ENCODE measurements at regions not wholly inside any gene's neighbourhood (a gene's known extent, or its start where the extent isn't known, plus 50 kb on each side); places are given as distances from the start of the nearest gene placed in this dataset.

DNA sequence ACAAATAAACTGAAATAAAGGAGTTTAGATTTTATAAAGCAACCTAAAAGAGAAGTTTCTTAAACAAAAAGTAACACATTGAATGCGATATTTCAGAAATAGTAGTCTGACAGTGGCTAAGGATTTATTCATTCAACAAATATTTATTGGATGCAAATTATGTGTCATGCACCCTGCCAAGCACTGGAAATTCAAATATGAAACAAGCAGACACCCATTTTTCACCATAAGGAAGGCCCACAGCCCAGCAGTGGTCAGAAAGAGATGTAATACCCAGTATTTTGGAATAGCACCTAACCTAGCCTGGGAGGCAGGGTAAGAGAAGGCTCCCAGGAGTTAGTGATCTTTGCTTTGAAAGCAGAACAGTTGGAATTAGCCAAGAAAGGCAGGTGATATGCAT lies 855.1 kb upstream of the TENM3 start:
- Mint-ChIP-seq H3K4me1 (ENCODE audit: unreplicated experiment) (no peaks in the 10 kb centered on the region), H3K27me3 (ENCODE audit: unreplicated experiment) (no peaks in the 10 kb centered on the region), H3K36me3 (ENCODE audit: low read depth, unreplicated experiment) (no peaks in the 10 kb centered on the region), H3K4me3 (ENCODE audit: unreplicated experiment) (no peak overlapping the region), H3K27ac (ENCODE audit: unreplicated experiment) (no peak overlapping the region), H3K9me3 (ENCODE audit: unreplicated experiment) (no peaks in the 10 kb centered on the region)
- TF ChIP-seq, protein P1, sequence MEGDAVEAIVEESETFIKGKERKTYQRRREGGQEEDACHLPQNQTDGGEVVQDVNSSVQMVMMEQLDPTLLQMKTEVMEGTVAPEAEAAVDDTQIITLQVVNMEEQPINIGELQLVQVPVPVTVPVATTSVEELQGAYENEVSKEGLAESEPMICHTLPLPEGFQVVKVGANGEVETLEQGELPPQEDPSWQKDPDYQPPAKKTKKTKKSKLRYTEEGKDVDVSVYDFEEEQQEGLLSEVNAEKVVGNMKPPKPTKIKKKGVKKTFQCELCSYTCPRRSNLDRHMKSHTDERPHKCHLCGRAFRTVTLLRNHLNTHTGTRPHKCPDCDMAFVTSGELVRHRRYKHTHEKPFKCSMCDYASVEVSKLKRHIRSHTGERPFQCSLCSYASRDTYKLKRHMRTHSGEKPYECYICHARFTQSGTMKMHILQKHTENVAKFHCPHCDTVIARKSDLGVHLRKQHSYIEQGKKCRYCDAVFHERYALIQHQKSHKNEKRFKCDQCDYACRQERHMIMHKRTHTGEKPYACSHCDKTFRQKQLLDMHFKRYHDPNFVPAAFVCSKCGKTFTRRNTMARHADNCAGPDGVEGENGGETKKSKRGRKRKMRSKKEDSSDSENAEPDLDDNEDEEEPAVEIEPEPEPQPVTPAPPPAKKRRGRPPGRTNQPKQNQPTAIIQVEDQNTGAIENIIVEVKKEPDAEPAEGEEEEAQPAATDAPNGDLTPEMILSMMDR (IDR thresholded peaks at IDR 0.05; ENCODE audit: unreplicated experiment), result no peak
- no peak for DNase-seq (ENCODE audit: low spot score)

DNA sequence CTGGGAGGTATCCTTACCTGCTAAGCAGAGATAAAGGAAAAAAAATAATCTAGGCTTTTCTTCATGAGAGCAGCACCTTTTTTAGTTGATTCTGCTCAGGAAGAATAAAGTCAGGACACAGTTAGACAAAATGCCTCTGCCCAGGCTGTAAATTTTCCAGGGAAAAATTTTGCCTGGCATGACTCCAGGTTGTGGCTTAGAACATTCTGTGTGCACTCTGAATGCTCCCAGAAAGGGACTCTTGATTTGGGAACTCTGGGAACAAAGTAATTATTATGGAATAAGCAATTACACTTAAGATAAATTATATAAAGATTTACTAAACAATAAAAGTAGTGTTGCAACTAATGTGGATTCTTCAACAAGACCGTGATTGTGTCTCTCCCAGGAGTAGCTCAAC lies 826.2 kb upstream of the TENM3 start:
- Mint-ChIP-seq H3K27ac (ENCODE audit: unreplicated experiment) (no peak overlapping the region), H3K27me3 (ENCODE audit: unreplicated experiment) (peaks cover 2% of the 10 kb centered on the region), H3K9me3 (ENCODE audit: unreplicated experiment) (peaks cover 6% of the 10 kb centered on the region), H3K36me3 (ENCODE audit: low read depth, unreplicated experiment) (no peaks in the 10 kb centered on the region), H3K4me3 (ENCODE audit: unreplicated experiment) (no peak overlapping the region), H3K4me1 (ENCODE audit: unreplicated experiment) (peaks cover 16% of the 10 kb centered on the region)
- DNase-seq (ENCODE audit: low spot score), result no peak
- TF ChIP-seq, protein P1 (IDR thresholded peaks at IDR 0.05; ENCODE audit: unreplicated experiment), result no peak

DNA sequence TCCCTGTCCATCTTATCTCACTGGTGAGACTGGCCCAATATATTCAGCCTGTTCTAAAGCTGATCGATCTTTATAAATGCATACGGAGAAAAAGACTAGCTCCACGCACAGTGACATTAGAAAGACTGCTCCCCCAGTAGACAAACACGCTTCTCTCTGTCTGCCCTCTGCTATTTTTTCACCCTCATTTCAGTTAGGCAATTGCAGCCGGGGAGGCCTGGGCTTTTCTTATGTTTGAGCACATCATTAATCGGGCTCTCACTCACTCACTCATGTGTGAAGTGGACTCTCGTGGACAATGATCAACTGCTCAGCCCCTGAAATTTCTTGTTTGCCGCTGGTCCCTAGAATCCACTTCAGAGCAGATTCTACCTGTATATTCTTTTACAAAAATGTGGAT lies 824.7 kb upstream of the TENM3 start:
- TF ChIP-seq, protein P1 (IDR thresholded peaks at IDR 0.05; ENCODE audit: unreplicated experiment), result no peak
- Mint-ChIP-seq H3K4me3 (ENCODE audit: unreplicated experiment) (no peak overlapping the region), H3K27me3 (ENCODE audit: unreplicated experiment) (peaks cover 2% of the 10 kb centered on the region), H3K27ac (ENCODE audit: unreplicated experiment) (no peak overlapping the region), H3K36me3 (ENCODE audit: low read depth, unreplicated experiment) (no peaks in the 10 kb centered on the region), H3K4me1 (ENCODE audit: unreplicated experiment) (peaks cover 18% of the 10 kb centered on the region), H3K9me3 (ENCODE audit: unreplicated experiment) (peaks cover 6% of the 10 kb centered on the region)
- DNase-seq (ENCODE audit: low spot score), result no peak

DNA sequence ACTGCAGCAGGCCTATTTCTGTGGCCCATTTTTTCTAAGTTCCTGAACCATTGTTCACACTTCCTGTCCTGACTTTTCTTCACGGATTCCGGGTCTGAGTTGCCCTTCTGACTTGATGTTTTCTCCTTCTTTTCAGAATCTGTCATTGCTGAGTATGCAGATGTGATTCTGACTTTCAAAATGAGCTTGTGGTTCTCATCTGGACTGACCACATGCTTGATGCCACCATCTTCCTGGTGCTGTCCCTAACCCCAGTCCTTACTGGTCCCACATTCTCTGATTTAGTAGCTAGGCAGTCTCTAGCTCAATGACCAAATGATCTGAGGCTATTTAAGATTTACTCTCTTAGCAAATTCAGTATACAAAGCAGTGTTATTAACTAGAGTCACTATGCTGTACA lies 822.3 kb upstream of the TENM3 start:
- Mint-ChIP-seq H3K4me1 (ENCODE audit: unreplicated experiment) (peaks cover 18% of the 10 kb centered on the region), H3K36me3 (ENCODE audit: low read depth, unreplicated experiment) (no peaks in the 10 kb centered on the region), H3K27me3 (ENCODE audit: unreplicated experiment) (peaks cover 2% of the 10 kb centered on the region), H3K27ac (ENCODE audit: unreplicated experiment) (peak overlapping the region; percentile 69), H3K9me3 (ENCODE audit: unreplicated experiment) (no peaks in the 10 kb centered on the region), H3K4me3 (ENCODE audit: unreplicated experiment) (no peak overlapping the region)
- TF ChIP-seq, protein P1 (IDR thresholded peaks at IDR 0.05; ENCODE audit: unreplicated experiment), result no peak
- no peak for DNase-seq (ENCODE audit: low spot score)

DNA sequence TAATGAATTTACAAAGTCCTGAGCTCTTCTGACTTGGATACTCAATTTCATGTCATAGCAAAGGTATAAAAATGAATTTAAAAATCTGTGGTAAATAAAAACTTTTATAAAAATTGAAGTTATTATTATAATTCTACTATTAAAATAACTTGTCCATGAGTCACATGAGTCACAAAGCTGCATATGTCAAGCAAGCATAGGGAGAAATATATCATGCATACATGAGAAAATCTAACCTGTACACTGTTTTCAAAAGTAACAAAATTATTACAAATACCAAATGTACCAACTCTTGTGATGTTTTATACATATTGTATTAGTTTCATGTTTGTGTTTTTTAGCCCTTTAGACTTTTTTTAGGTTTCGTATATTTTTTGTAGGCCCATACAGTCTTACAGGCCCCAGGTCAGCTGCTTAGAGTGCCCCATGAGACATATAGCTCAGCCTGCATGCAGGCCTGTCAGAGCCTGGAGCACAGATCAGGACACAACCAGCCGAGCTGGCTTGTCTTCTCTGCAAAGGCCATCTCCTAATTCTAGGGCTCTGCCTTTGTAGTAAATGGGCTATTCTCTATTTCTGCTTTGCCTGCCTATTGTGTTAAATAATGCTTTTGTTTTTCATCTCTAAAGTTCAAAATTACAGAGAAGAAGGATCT lies 818.7 kb upstream of the TENM3 start:
- no peak overlapping the region for H3K4me3 Mint-ChIP-seq (ENCODE audit: unreplicated experiment)
- peaks cover 20% of the 10 kb centered on the region for H3K4me1 Mint-ChIP-seq (ENCODE audit: unreplicated experiment)
- H3K27ac Mint-ChIP-seq (ENCODE audit: unreplicated experiment), result no peak overlapping the region
- H3K36me3 Mint-ChIP-seq (ENCODE audit: low read depth, unreplicated experiment), result no peaks in the 10 kb centered on the region
- H3K27me3 Mint-ChIP-seq (ENCODE audit: unreplicated experiment), result peaks cover 2% of the 10 kb centered on the region
- no peaks in the 10 kb centered on the region for H3K9me3 Mint-ChIP-seq (ENCODE audit: unreplicated experiment)
- no peak for DNase-seq (ENCODE audit: low spot score)
- TF ChIP-seq, protein P1 (IDR thresholded peaks at IDR 0.05; ENCODE audit: unreplicated experiment), result no peak

Data from endothelial cell (in vitro differentiated cells).